SIG-M5 (cell line): ENCODE measurements at regions not wholly inside any gene's neighbourhood (a gene's known extent, or its start where the extent isn't known, plus 50 kb on each side); places are given as distances from the start of the nearest gene placed in this dataset.

ENCODE experiments used
- DNase-seq: peaks from one replicate; lab custom pipeline; 2025; lab: John Stamatoyannopoulos, UW

DNA sequence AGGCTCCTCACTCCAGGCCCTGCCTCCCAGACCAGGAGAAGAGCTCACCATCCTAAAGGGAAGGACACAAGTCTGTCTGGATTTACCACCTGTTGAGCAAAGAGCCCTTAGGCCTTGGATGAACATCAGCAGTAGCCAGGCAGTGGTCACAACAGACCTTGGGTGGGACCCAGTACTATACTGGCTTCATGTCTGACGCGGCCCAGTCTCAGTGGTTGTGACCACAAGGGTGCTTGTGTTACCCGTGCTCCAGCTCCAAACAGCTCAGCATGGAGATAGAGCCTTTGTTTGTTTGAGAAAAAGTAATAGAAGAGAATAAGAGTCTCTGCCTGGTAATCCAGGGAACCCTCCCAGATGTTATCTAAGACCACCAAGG, 617.4 kb downstream of the BRINP1 start:
- DNase-seq, result no peak

DNA sequence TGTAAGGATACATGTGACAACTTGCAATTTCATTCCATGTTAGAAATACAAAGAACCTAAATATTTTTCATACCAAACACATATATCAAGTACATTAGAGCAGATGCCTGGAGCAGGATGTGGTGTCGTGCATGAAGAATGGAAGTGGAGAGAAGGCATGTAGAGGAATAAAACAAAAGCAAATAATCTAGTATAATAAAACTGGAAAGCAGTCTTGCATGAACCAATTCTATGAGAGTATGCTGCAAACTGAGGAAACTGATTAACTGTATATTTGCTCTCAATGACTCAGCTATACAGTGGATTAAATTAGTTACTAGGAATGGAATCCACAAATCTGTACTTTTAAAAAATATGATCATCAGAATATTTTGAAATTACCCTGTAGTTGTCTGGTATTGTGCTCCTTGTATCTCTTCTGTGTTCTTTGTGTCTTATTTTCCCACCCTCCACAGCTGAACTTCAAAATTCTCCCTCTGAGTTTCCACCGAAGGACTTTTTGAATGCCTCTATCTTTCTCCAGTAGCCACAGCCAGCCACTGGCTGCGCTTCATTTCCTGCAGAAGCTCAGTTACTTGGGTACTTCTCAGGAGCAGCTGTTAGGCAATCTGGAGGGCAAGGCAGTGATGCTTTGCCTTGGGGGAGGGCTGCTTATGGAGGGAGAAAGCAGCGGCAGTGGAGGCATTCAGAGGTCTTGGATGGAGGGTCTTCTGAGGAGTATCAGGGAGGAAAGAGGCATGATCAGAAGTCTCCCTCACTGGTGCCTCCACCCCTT, 608.0 kb downstream of the BRINP1 start:
- no peak for DNase-seq

DNA sequence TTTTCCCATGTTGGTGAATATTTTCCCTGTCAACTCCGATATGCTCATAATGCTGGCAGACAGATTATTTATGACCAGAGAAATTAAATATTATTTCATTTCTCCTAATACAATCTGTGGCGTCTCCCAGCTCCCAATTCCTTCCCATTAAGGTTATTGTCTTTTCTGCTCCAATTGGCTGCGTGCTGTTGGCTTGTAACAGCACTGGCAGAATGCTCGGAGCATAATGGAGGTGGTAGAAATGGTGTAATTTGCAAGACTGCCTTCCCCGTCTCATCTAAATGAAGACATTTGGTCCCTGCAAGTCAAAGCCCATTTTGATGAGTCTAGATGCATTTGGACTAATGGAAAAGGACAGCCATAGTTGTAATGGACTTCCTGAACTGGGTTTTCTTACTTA, 601.7 kb downstream of the BRINP1 start:
- DNase-seq, result no peak

DNA sequence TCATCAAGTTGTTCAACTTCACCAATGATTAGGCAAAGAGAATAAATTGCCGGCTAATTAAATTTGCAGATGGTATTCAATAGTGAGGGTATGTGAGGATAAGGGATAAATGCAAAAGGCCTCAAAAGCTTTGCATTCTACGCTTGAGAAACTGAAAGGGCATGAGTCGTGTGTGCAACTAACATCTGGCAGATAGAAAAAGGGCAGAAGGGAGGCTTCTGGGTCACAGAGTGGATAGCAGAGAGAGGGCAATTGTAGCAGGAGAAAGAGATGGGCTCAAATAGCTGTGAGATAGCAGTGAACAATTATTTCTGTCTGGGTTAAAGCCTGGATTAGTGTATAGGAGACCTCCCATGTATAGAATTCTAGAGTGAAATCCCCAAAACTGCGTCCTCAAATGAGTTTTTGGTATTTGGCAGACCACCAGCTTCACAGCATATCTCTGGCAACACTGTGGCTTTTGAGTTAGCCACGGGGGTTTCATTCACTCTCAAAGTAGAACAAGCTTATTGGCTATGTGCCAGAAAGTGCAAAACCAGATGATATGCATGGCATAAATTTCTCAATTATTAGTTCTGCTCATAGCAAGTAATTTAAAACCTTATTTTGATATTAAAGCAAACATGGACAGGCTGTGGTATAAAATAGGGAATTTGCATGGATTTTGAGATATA, 586.3 kb downstream of the BRINP1 start:
- DNase-seq, result no peak

DNA sequence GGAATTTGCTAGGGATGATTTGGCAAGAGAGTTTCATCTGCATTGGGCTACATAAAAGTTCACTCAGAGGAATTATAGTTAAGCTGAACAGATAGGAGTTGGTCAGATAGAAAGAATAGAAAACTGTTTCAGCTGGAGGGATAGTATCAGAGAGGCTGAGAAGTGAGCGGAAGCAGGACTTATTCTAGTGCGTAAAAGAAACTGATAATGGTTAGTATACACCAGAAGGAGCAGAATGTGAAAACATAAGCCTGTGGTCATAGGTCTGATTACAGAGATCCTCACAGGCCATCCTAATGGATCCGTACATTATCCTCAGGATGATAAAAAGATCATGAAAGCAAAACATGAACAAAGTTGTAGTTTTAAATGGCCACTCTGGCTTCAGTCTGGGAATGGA, 585.2 kb downstream of the BRINP1 start:
- no peak for DNase-seq

DNA sequence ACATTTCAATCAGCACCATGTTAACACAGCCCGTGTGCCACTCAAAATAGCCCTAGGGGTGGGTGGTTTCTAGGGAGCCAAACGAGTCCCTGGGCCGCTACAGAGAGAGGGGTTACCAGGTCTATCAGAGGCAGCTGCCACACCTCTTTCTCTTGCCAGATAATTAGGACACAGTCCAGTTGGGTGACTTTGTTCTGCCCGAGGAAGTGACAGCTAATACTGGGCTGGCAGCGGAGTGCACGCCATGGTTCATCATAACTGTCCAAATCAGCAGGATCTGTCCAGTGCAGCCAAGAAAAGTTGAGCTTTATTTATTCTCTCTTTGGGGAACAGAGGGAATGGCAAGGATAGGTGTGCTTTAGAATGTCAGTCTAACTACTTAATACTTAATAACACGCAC, 583.8 kb downstream of the BRINP1 start:
- DNase-seq, result no peak

DNA sequence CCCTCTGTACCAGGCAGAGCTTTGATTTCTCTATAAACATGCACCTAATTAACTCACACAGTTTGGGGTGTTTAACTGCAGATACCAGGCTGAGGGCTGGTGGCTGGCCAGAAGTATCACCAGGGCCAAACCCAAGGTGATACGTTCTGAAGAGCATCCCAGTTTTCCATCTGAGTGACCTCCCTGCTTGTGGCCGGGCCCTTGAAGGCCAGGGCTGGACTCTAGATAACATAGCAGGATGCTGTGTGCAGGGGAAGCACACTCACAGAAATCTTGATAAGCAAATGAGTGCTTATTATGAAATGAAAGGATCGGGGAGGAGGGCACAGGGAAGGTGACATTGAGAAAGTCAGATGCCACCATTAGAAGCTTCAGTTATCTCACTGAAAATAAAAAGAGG, 582.4 kb downstream of the BRINP1 start:
- no peak for DNase-seq

DNA sequence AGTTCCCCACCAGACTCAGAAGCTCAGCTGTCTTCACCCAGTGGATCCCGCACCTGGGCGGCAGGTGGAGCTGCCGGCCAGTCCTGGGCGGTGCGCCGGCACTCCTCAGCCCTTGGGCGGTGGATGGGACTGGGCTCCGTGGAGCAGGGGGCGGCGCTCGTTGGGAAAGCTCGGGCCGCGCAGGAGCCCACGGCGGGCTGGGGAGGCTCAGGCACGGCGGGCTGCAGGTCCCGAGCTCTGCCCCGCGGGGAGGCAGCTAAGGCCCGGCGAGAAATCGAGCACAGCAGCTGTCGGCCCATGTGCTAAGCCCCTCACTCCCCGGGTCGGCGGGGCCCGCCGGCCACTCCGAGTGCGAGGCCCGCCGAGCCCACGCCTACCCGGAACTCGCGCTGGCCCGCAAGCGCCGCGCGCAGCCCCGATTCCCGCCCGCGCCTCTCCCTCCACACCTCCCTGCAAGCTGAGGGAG, 560.0 kb downstream of the BRINP1 start:
- DNase-seq, result no peak

DNA sequence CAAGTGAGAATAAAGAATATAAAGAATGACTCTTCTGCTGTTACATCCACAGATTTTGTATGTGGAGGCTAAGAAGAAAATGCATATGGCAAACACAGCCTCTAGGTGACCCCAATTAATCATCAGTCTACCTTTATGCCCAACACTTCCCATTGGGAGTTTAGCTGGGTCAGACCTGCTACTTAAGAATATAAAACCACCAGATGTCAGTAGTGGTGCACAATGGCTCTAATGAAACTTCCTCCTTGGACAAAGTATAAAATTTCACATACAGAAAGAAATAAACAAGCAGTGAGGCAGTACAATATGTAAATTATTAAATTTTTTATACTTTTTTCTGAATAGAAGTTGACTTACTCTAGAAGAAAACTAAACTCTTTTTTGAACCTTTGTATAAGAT, 539.9 kb downstream of the BRINP1 start:
- DNase-seq, result no peak

DNA sequence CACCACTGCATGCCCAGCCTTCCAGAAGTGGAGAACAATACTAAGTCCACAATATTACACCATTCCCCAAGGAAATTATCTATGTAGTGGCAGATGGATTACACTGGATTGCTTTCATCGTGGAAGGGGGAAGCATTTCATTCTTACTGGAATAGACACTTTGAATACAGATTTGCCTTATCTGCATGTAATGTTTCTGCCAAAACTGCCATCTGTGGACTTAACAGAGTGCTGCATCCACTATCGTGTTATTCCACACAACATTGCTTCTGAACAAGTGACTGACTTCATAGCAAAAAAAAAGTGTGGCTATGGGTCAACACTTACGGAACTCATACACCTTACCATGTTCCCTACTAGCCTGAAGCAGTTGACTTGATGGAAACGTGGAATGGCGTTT, 536.9 kb downstream of the BRINP1 start:
- no peak for DNase-seq

DNA sequence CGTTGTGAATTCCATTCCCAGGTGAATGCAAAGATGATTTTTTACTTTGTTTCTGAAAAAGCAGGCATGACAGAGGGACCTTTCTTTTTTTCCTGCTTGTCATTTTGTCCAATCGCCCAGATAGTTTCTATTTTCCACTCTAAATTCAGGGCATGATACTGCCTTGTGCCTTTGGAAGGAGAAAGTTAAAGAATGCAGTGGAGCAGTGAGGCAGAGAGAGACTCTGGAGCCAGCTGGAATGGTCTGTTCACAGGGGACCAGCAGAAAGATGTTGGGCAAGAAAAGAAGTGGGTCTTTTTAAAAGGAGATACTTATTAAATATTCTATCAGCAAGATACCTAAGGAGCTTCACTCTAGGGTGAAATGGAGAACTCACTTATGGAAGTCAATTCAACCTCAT, 532.3 kb downstream of the BRINP1 start:
- DNase-seq, result no peak

DNA sequence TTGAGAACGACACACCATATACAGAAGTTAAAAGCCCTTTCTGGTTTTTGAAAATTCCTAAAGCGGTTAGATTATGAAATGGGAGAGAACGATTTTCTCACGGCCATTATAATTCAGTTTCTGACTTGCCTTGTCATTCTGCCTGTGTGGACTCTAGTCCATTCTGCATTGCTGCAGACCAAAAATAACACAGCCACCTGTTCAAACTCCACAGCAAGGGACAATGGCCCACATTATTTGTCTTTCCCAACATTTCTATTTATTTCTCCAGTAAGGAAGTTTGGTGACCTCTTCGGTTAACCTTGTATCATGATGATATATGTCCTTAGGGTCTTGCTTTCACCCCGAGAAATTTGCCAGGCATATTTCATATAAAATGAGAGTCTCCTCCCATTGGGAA, 497.7 kb downstream of the BRINP1 start:
- no peak for DNase-seq

DNA sequence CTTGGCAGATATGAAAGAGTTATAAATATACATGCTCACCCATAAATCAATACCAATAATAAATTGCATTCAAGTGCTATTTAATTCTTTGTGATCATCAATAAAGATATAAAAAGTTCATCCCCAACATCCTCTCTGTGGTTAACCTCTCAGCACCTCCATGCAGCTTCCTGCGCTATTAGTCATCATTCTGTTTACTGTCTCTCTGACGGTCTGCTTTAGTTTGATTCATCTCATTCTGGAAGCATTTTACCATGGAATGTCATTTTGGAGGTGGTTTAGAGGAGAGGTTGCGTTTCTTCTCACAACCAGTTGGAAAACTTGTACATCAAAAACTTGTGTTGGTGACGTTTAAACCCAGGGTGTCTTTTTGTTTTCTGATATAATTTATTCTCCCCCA, 486.6 kb downstream of the BRINP1 start:
- no peak for DNase-seq

DNA sequence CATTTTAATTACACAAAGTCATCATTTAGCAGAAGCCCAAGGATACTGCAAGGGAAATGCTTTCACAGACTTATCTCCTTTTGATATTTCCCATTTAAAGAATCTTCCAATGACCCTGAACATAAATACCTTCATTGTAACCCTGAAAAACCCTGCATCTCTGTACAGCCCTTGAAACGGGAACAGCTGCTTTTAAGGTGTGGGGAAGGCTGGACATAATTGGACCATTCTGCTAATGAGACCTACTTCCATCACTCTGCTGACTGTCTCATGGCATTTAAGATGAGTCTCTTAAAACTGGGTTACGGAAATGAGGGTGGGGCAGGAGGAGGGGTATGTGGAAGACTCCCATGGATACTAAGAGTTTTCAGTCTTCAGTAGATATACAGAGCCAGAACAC, 485.8 kb downstream of the BRINP1 start:
- no peak for DNase-seq

DNA sequence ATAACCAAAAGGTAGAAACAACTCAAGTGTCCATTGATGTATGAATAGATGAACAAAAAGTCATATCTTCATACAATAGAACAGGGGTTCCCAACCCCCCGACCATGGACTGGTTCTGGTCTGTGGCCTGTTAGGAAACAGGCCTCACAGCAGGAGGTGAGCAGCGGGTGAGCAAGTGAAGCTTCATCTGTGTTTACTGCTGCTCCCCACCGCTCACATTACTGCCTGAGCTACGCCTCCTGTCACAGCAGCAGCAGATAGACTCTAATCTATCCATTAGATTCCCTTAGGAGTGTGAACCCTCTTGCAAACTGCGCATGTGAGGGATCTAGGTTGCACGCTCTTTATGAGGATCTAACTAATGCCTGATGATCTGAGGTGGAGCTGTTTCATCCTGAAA, 478.0 kb downstream of the BRINP1 start:
- DNase-seq, result no peak

DNA sequence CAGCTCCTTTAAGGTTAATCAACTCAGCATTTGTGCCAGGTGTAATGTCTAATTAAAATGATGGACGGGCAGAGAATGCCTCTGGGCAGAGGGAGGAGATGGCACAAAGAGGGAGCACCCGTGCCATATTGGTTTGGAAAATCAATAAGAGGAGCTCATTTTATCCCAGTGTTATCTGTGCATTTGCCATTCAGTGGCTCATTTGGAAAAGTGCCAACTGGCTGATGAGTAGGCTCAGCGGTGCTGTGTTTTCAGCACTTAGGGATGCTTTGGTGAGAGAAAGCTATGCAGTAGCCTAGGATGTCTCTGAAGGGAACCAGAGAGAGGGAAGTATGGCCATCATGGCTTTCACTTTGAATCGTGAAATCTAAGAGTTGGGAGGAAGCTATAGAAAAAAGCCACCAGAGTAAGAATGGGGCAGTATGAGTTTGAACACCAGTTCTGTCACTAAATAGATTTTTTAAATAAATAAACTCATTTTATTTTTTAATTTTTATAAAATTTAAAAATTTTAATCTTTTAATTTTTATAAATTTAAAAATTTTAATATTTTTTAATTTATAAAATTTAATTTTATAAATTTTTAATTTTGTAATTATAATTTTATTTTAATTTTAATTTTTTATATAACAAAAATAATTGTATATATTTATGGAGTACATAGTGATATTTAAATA, 472.8 kb downstream of the BRINP1 start:
- DNase-seq, result no peak

DNA sequence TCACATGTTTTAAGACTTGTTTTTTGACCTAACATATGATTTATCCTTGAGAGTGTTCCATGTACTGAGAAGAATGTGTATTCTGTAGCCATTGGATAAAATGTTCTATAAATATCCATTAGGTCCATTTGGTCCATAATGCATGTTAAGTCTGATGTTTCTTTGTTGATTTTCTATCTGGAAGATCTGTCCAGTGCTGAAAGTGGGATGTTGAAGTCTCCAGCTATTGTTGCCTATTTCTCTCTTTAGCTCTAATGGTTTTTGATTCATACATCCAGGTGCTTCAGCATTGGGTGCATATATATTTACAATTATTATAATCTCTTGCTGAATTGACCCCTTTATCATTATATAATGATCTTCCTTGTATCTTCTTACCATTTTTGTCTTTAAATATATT, 451.1 kb downstream of the BRINP1 start:
- DNase-seq, result no peak

DNA sequence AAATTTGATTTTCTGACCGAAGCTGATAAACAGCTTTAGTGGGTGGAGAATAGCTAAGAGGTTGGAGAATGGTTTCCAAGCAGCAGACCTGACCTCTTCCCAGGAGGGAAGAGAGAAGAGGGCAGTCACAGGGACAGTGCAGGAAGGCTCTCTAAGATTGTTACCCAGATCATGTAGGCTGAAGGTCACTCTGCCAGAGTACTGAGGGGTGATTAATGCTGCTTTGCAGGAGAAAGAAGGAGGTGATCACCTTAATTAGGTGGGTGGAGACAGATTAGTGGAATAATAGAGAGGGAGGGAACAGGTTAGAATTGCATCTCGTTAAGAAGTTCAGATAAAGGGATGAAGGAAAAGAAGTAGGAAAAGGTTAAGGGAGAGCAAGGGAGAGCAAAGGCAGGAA, 440.5 kb downstream of the BRINP1 start:
- no peak for DNase-seq

DNA sequence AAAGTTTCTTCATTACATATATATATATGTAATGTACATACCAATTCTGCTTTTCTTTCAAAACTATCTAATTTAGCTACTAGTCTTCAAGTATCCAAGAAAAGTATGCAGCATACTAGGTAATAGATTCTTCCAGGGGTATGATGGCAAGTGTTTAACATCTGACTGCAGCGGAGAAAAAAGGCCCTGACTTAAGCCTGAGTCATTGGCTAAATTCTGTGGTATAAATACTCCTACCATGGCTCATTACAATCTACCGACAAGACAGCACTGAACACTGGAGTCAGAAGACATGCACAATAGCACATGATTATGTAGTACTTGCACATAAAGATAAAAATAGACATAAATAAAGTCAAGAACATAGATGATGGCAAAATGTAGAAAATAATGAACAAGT, 439.9 kb downstream of the BRINP1 start:
- DNase-seq, result no peak

DNA sequence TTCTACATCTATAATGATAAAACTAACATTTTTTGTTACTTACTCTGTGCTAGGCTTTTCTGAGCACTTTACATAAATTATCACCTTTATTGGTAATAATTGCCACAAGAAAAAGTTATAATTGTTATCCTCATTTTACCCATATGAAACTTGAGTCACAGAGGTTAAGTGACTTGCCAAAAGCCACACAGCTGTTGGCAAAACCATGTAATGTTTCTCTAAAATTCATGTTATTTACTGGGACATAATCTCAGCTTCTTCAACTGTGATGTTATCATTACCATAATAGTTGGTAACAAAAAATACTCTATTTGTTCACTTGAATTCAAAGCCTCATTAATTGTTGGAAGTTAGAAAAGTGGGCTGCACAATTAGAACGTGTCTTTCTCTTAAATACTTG, 437.3 kb downstream of the BRINP1 start:
- no peak for DNase-seq

DNA sequence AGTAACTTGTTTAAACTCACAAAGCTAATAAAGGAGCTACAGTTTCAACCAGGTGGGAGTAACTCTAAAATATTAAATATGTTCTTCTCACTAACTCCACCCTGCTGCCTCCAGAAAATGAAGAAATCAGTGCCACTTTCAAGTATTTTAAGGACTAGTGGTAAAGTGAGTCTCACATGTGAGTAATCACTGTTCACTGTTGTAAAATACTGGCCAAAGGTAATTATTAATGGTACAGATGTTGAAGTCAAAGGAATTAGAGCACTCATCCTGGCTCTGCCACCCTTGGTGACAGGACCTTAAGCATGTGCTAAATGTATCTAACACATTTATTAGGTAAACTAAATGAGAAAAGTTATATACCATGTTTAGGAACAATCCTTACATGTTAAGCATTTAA, 430.7 kb downstream of the BRINP1 start:
- no peak for DNase-seq

DNA sequence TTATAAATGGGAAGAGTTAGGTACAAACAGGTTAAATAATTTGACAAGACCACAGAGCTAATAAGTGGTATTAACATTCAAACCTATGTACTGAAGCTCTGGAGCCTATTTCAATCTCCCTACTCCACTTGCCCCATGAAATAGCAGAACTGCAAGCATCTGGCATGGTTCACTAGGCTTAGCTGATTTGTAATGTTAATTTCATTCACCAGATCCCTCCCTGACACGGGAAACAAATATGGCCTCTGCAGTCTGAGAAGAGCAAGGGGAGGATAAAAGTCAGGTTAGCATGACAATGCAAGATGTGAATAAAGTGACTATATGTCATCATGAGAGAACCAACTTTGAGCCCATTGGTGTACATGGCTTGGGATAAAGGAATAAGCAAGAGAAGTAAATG, 428.8 kb downstream of the BRINP1 start:
- DNase-seq, result no peak

DNA sequence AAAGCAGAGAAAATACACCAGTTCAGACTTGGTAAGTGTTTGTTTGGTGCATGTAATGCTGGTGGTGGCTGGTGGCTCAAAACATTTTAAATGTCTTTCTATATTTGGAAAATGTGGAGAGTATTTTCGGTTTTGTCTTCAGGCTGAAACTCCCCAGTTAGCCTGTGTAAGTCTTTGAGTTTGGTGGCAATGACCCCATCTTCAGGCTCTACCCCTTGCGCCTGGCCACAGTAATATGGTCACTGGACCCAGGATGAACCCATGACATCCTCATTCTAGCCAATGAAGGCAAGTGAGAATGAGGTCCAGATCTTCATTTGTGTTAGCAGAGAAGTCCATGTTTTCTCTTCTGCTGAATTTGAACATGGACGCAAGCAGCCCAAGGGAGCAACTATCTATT, 422.6 kb downstream of the BRINP1 start:
- DNase-seq, result no peak
